ENCODE measurements at regions not wholly inside any gene's neighbourhood (a gene's known extent, or its start where the extent isn't known, plus 50 kb on each side); places are given as distances from the start of the nearest gene placed in this dataset.

DNA sequence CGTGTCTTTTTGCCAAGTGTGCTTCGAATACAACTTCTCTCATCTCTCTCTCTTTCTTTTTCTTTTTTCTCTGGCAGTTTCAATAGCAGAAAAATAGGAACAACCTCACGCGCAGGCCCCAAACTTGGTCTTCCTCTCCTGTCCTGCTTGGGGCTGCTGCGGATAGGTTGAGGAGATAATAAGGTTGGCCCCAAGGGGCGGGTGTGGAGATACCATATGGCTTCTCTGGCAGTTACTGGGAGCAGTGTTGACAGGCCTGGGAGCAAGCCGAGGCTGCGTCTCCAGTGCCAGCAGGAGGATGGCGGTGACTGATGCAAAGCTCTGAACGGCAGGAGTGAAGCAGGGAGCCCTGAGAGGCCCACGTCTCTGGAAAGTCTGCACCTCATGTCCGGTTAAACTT, 89.5 kb upstream of the MANSC4 start:
- H3K36me3 ChIP-seq (ENCODE audit: low read depth): no peaks in the 10 kb centered on the region
- no peak overlapping the region for H3K4me3 ChIP-seq
- no peak for DNase-seq
- intact Hi-C loops (cut with DNase I, micrococcal nuclease): no loop called here
- no peak for ATAC-seq
- H3K9me3 ChIP-seq: no peaks in the 10 kb centered on the region
- TF ChIP-seq, protein P1, sequence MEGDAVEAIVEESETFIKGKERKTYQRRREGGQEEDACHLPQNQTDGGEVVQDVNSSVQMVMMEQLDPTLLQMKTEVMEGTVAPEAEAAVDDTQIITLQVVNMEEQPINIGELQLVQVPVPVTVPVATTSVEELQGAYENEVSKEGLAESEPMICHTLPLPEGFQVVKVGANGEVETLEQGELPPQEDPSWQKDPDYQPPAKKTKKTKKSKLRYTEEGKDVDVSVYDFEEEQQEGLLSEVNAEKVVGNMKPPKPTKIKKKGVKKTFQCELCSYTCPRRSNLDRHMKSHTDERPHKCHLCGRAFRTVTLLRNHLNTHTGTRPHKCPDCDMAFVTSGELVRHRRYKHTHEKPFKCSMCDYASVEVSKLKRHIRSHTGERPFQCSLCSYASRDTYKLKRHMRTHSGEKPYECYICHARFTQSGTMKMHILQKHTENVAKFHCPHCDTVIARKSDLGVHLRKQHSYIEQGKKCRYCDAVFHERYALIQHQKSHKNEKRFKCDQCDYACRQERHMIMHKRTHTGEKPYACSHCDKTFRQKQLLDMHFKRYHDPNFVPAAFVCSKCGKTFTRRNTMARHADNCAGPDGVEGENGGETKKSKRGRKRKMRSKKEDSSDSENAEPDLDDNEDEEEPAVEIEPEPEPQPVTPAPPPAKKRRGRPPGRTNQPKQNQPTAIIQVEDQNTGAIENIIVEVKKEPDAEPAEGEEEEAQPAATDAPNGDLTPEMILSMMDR (IDR thresholded peaks at IDR 0.05): no peak
- H3K4me1 ChIP-seq (ENCODE audit: low read depth): no peaks in the 10 kb centered on the region

DNA sequence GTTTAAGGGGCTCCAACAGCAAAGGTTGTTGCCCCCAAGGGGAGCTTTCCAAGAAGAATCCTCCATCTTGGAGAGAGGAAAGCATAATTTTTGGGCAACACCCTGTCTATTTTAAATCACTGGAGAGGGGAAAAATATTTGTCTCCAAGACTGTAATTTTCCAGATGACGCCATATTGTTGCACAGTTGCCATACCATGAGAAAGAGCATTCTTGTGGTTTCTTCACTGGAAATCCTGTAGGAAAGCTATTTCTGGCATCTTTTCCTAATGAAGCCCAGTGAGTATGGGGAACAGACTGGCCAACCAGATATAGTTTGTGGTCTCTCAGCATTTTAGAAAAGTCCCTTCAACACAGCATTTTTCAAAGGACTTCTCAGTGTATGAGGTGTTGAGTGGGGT, 88.1 kb upstream of the MANSC4 start:
- no peaks in the 10 kb centered on the region for H3K36me3 ChIP-seq (ENCODE audit: low read depth)
- H3K9me3 ChIP-seq: no peaks in the 10 kb centered on the region
- H3K4me3 ChIP-seq: no peak overlapping the region
- no peaks in the 10 kb centered on the region for H3K4me1 ChIP-seq (ENCODE audit: low read depth)
- ATAC-seq (no peak), DNase-seq (no peak)
- intact Hi-C loops (cut with DNase I, micrococcal nuclease): no loop called here
- TF ChIP-seq, protein P1 (IDR thresholded peaks at IDR 0.05): no peak

DNA sequence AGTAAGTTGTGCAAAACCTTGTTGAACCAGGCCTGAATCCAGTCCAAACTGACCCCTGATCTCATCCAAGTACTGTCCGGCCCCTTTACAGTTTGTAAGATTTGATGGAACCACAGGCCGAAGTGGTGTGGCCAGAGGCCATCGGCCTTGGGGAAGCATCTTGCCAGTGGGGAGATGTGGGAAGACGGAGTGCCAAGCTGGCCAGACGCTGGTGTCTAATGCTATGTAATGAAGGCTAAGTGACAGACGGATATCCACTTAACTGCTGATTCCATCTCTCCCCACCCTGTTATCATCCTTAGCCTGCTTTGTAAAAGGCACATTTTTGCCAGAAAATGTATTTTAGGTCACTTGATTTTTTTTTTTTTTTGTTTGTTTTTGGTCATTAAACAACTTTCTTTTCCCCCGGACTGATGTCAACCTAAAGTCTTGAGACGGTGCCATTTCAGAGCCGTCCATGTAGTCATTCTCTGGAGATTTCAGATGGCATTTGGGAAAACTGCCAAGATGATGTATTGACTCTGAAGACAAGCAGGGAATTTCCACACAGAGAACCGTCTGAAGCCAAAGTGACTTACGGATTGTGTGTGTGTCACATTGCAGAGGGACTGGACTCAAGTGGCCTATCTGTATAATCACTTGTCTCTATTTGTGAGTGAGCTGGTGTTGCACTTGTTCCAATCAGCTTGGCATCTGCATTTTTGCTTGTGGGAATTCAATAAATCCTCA, 86.5 kb upstream of the MANSC4 start:
- Histone ChIP-seq H3K4me3 (no peak overlapping the region), H3K4me1 (ENCODE audit: low read depth) (no peaks in the 10 kb centered on the region), H3K36me3 (ENCODE audit: low read depth) (no peaks in the 10 kb centered on the region), H3K9me3 (no peaks in the 10 kb centered on the region)
- TF ChIP-seq, protein P1 (IDR thresholded peaks at IDR 0.05): no peak
- intact Hi-C loops (cut with DNase I, micrococcal nuclease): no loop called here
- ATAC-seq (no peak), DNase-seq (no peak)

DNA sequence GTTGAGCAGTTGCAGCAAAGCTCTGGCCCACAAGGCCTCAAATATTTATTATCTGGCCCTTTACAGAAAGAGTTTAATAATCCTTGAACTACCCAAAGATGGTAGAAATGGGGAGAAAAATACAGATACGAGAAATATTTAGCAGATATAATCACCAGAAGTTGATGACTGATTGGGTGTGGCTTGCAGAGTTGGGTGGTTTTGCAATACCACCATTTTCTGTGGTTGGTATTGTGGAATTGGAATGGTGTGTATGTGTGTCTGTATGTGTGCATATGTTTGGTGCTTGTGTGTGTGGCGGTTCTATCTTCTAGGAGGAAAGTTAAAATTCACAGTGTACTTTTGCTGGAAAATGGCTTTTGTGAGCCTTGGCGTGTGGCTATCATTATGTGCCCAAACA, 85.4 kb upstream of the MANSC4 start:
- TF ChIP-seq, protein P1 (IDR thresholded peaks at IDR 0.05): no peak
- no peak for ATAC-seq
- Histone ChIP-seq H3K36me3 (ENCODE audit: low read depth) (no peaks in the 10 kb centered on the region), H3K4me1 (ENCODE audit: low read depth) (no peaks in the 10 kb centered on the region), H3K9me3 (no peaks in the 10 kb centered on the region), H3K4me3 (no peak overlapping the region)
- no peak for DNase-seq
- intact Hi-C loops (cut with DNase I, micrococcal nuclease): no loop called here

DNA sequence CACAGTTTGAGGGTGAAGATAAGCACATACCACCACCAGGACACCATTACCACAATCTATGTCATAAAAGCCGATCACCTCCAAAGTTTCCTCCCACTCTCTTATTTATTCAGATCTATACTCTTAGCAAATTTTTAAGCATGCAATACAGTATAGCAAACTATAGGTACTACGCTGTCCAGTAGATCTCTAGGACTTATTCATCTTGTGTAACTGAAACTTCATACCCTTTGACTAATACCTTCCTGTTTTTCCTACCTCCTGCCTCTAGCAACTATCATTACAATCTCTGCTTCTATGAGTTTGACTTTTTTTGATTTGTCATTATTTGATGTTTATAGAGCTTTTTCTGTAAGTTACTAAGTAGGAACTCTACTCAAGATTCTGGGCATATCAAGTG, 84.5 kb upstream of the MANSC4 start:
- Histone ChIP-seq H3K4me3 (no peak overlapping the region), H3K36me3 (ENCODE audit: low read depth) (no peaks in the 10 kb centered on the region), H3K4me1 (ENCODE audit: low read depth) (no peaks in the 10 kb centered on the region), H3K9me3 (no peaks in the 10 kb centered on the region)
- intact Hi-C loops (cut with DNase I, micrococcal nuclease): no loop called here
- no peak for ATAC-seq
- DNase-seq: no peak
- TF ChIP-seq, protein P1 (IDR thresholded peaks at IDR 0.05): no peak

DNA sequence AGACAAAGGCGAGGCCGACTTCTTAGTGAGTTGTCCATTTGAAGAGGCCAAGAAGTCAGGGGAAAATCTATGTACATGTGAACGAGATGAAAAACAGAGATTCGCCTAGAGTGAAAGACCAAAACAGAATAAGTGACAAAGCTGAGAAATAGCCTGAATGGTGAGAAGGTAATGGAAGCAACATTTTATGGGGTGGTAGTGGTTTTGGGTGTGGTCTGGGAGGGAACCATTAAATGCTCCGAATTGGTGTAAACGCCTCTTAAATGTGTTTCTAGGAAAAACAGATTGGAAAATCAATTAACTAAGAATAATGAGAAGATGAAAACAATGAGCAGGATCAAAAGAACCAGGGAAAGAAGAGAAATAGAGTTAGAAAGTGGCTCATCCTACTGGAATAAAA, 83.8 kb upstream of the MANSC4 start:
- no peak for DNase-seq
- H3K4me1 ChIP-seq (ENCODE audit: low read depth): no peaks in the 10 kb centered on the region
- TF ChIP-seq, protein P1 (IDR thresholded peaks at IDR 0.05): no peak

More for the DNA sequence above, 83.8 kb upstream of the MANSC4 start:
- Histone ChIP-seq H3K4me3 (no peak overlapping the region), H3K9me3 (no peaks in the 10 kb centered on the region), H3K36me3 (ENCODE audit: low read depth) (no peaks in the 10 kb centered on the region)
- ATAC-seq: no peak
- intact Hi-C loops (cut with DNase I, micrococcal nuclease): no loop called here
